NCI-H345 treated with DMSO at 0.1 percent for 48 hours (cell line): ENCODE measurements at regions not wholly inside any gene's neighbourhood (a gene's known extent, or its start where the extent isn't known, plus 50 kb on each side); places are given as distances from the start of the nearest gene placed in this dataset.

Source experiments
- DNase-seq: peaks from one replicate; lab custom pipeline; 2025; ENCODE audit not compliant: unreplicated experiment; lab: John Stamatoyannopoulos, UW

- no peak for DNase-seq
Measured at GRCh38 chr12:126535971-126536370, 1470.7 kb downstream of the AACS start.

- DNase-seq, result no peak
Measured at GRCh38 chr12:126537961-126538530, 1472.8 kb downstream of the AACS start.

GRCh38 chr12:126538888-126539287 is 1473.7 kb downstream of the AACS start:
- no peak for DNase-seq

GRCh38 chr12:126545411-126545810 is 1480.2 kb downstream of the AACS start:
- DNase-seq, result no peak

- DNase-seq, result no peak
Measured at GRCh38 chr12:126547905-126548304, 1482.7 kb downstream of the AACS start.

- DNase-seq, result no peak
Measured at GRCh38 chr12:126551869-126552268, 1486.6 kb downstream of the AACS start.

- DNase-seq, result no peak
Measured at GRCh38 chr12:126554625-126555024, 1489.4 kb downstream of the AACS start.

GRCh38 chr12:126557659-126558058 is 1492.4 kb downstream of the AACS start:
- DNase-seq, result no peak

- DNase-seq, result no peak
Measured at GRCh38 chr12:126558219-126558618, 1493.0 kb downstream of the AACS start.

GRCh38 chr12:126558810-126559209 is 1493.6 kb downstream of the AACS start:
- no peak for DNase-seq

GRCh38 chr12:126567016-126567415 is 1501.8 kb downstream of the AACS start:
- DNase-seq, result no peak

- DNase-seq, result no peak
Measured at GRCh38 chr12:126569706-126570105, 1504.5 kb downstream of the AACS start.

GRCh38 chr12:126570566-126570965 is 1505.3 kb downstream of the AACS start:
- DNase-seq, result no peak

- no peak for DNase-seq
Measured at GRCh38 chr12:126572170-126572569, 1506.9 kb downstream of the AACS start.

GRCh38 chr12:126581655-126582054 is 1516.4 kb downstream of the AACS start:
- DNase-seq, result no peak

- DNase-seq, result no peak
Measured at GRCh38 chr12:126582231-126582630, 1517.0 kb downstream of the AACS start.

- no peak for DNase-seq
Measured at GRCh38 chr12:126588586-126589249, 1523.5 kb downstream of the AACS start.

GRCh38 chr12:126591533-126591932 is 1526.3 kb downstream of the AACS start:
- DNase-seq, result no peak

- no peak for DNase-seq
Measured at GRCh38 chr12:126601184-126602170, 1536.2 kb downstream of the AACS start.

GRCh38 chr12:126602612-126603011 is 1537.4 kb downstream of the AACS start:
- DNase-seq, result no peak

GRCh38 chr12:126607157-126607556 is 1541.9 kb downstream of the AACS start:
- no peak for DNase-seq

GRCh38 chr12:126607867-126608266 is 1542.6 kb downstream of the AACS start:
- DNase-seq, result no peak
